ENCODE measurements at regions not wholly inside any gene's neighbourhood (a gene's known extent, or its start where the extent isn't known, plus 50 kb on each side); places are given as distances from the start of the nearest gene placed in this dataset.
A peak's percentile ranks its signal among the peaks of the same experiment; 100 is the strongest.

- in situ Hi-C loops (cut with HindIII; ENCODE audit: low pct_unique_long_range_greater_than_20kb, low sequenced_read_pairs), result no loop called here
- DNase-seq (ENCODE audit: low read depth), result no peak
These were observed 123.5 kb downstream of the MBD2 start for GRCh38 chr18:54100920-54101470.

- DNase-seq (ENCODE audit: low read depth), result no peak
- in situ Hi-C loops (cut with HindIII; ENCODE audit: low pct_unique_long_range_greater_than_20kb, low sequenced_read_pairs), result no loop called here
These were observed 124.0 kb downstream of the MBD2 start for GRCh38 chr18:54100466-54100865.

DNA sequence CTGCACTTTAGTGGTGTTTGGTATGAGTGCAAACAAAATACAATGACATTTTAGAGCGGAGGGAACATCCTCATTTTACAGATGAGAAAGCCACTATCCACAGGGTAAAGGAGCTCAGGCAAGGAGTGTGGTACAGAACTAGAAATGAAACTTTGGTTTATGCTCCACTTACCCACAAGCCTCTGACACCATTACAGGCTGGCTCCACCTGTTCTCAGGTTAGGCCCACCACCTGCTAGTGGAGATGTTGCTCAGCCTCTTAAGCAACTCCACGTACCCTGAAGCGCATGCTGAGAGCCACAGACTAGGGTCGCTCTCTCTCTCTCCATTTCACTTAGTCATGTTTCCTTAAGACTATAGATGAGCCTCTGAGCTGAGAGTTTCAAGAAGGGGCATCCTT lies 130.0 kb downstream of the MBD2 start:
- no peak for DNase-seq (ENCODE audit: low read depth)
- in situ Hi-C loops (cut with HindIII; ENCODE audit: low pct_unique_long_range_greater_than_20kb, low sequenced_read_pairs), result no loop called here

- in situ Hi-C loops (cut with HindIII; ENCODE audit: low pct_unique_long_range_greater_than_20kb, low sequenced_read_pairs), result no loop called here
- DNase-seq (ENCODE audit: low read depth), result peak; percentile 7
These were observed 133.6 kb downstream of the MBD2 start for GRCh38 chr18:54090856-54091255.

- DNase-seq (ENCODE audit: low read depth), result peak; percentile 3
- in situ Hi-C loops (cut with HindIII; ENCODE audit: low pct_unique_long_range_greater_than_20kb, low sequenced_read_pairs), result no loop called here
These were observed 134.6 kb downstream of the MBD2 start for GRCh38 chr18:54089749-54090459.

DNA sequence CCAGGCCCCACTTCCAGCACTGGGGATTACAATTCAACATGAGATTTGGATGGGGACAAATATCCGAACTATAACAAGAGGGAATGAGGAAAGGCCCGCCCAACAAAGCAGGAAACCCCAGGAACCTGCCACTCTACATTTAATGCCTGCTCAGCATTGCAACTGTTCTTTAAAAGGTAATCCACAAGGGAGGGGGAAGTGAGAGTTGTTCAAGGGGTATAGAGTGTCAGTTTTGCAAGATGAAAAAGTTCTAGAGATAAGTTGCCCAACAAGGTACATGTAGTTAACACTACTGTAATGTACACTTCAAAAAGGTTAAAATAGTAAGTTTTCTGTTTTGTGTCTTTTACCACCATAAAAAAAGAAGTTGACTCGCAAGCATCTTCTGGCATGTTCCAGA lies 137.6 kb downstream of the MBD2 start:
- in situ Hi-C loops (cut with HindIII; ENCODE audit: low pct_unique_long_range_greater_than_20kb, low sequenced_read_pairs), result no loop called here
- DNase-seq (ENCODE audit: low read depth), result no peak

DNA sequence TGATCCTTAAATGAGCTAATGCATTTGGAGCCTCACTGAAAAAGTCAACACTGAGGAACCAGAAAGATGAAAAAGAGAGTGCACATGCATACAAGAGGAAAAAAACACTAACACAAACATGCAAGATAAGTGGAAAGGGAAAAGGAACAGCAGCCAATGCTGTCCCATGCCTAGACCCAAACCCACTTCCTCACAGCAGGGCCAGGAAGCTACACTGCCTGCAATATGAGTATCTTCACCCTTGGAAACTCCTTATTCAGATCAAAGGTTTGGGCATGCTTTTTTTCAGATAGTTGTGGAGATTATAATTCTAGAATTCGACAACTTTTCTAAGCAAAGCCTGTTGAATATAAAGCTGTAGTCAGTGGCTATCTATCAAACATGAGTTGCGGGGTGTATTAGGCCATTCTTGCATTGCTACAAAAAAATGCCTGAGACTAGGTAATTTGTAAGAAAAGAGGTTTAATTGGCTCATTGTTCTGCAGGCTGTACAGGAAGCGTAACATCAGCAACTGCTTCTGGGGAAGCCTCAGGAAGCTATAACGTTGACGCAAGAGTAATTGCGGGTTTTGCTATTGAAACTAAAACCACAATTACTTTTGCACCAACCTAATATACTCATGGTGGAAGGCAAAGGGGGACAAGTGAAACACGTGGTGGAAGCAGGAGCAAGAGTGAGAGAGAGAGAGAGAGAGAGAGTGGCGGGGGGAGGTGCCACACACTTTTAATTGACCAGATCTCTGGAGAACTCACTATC lies 138.2 kb downstream of the MBD2 start:
- in situ Hi-C loops (cut with HindIII; ENCODE audit: low pct_unique_long_range_greater_than_20kb, low sequenced_read_pairs), result no loop called here
- DNase-seq (ENCODE audit: low read depth), result no peak

GRCh38 chr18:54080858-54081257 lies 143.6 kb downstream of the MBD2 start:
- in situ Hi-C loops (cut with HindIII; ENCODE audit: low pct_unique_long_range_greater_than_20kb, low sequenced_read_pairs), result no loop called here
- no peak for DNase-seq (ENCODE audit: low read depth)

DNA sequence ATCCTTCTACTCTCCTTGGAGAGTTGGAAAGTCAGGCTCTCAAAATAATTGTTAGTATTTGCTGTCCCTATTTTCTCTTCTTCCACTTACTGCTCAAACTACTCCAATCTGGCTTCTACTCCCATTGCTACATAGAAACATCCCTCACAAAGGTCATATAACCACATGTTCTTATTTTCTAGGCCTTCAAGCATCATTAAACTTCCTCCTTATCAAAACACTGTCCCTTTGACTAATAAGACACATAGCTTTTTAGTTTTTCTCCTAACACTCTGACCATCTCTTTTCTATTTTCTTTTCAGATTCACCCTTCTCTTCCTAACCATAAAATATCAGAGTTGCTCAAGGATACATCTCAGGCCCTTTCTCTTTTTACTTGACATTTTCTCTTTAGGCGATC lies 148.3 kb downstream of the MBD2 start:
- peak; percentile 2 for DNase-seq (ENCODE audit: low read depth)
- in situ Hi-C loops (cut with HindIII; ENCODE audit: low pct_unique_long_range_greater_than_20kb, low sequenced_read_pairs), result no loop called here

DNA sequence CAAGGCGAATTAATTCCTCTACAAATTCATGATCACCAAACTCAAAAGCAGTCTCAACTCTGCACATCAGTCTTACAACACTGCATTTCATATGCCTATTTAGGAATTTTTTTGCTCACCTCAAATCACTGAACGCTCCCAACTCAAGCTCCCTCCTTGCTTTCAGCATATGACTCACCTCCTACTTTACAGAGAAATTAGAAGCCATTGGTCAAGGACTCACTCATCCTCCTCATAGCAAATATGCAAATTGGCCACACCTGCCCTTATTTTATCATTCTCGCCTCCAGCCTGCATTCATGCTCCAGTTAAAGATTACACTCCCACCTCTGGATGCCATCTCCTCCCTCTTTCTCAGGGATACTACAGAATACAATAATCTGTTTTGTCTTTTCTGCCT lies 148.8 kb downstream of the MBD2 start:
- DNase-seq (ENCODE audit: low read depth), result peak; percentile 0
- in situ Hi-C loops (cut with HindIII; ENCODE audit: low pct_unique_long_range_greater_than_20kb, low sequenced_read_pairs), result no loop called here

GRCh38 chr18:54069729-54070128 lies 154.7 kb downstream of the MBD2 start:
- no peak for DNase-seq (ENCODE audit: low read depth)
- in situ Hi-C loops (cut with HindIII; ENCODE audit: low pct_unique_long_range_greater_than_20kb, low sequenced_read_pairs), result no loop called here

GRCh38 chr18:54060343-54061005 lies 164.0 kb downstream of the MBD2 start:
- no peak for DNase-seq (ENCODE audit: low read depth)
- in situ Hi-C loops (cut with HindIII; ENCODE audit: low pct_unique_long_range_greater_than_20kb, low sequenced_read_pairs), result no loop called here

GRCh38 chr18:54052732-54053429 lies 171.6 kb downstream of the MBD2 start:
- in situ Hi-C loops (cut with HindIII; ENCODE audit: low pct_unique_long_range_greater_than_20kb, low sequenced_read_pairs), result no loop called here
- no peak for DNase-seq (ENCODE audit: low read depth)

GRCh38 chr18:54052259-54052658 lies 172.2 kb downstream of the MBD2 start:
- no peak for DNase-seq (ENCODE audit: low read depth)
- in situ Hi-C loops (cut with HindIII; ENCODE audit: low pct_unique_long_range_greater_than_20kb, low sequenced_read_pairs), result no loop called here

GRCh38 chr18:54043484-54044251 lies 180.8 kb downstream of the MBD2 start:
- in situ Hi-C loops (cut with HindIII; ENCODE audit: low pct_unique_long_range_greater_than_20kb, low sequenced_read_pairs), result no loop called here
- DNase-seq (ENCODE audit: low read depth), result no peak

- in situ Hi-C loops (cut with HindIII; ENCODE audit: low pct_unique_long_range_greater_than_20kb, low sequenced_read_pairs), result no loop called here
- DNase-seq (ENCODE audit: low read depth), result peak; percentile 17
These were observed 188.5 kb downstream of the MBD2 start for GRCh38 chr18:54035927-54036326.

- DNase-seq (ENCODE audit: low read depth), result peak; percentile 16
- in situ Hi-C loops (cut with HindIII; ENCODE audit: low pct_unique_long_range_greater_than_20kb, low sequenced_read_pairs), result no loop called here
These were observed 191.4 kb downstream of the MBD2 start for GRCh38 chr18:54033052-54033451.

DNA sequence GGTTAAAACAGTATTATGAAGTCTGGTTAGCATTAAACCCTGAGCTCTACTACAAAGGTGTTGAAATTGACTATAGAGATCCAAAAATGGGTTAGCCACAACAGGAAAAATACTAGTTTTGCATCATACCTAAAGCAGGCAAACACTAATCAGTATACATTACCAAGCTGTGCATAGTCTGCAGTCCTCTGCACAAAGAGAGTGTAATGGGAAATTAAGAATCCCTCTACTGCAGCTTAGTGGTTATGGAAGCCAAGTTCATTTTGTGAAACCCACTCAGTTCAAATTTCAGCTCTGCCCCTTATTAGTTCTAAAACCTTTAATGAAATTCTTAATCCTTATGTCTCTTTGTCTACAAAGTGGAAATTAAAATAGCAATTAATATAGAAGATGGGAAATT lies 192.1 kb downstream of the MBD2 start:
- in situ Hi-C loops (cut with HindIII; ENCODE audit: low pct_unique_long_range_greater_than_20kb, low sequenced_read_pairs), result no loop called here
- no peak for DNase-seq (ENCODE audit: low read depth)
